Activated B cell treated with CpG ODN at 0.5 μM for 24 hours (primary cell): ENCODE measurements at regions not wholly inside any gene's neighbourhood (a gene's known extent, or its start where the extent isn't known, plus 50 kb on each side); places are given as distances from the start of the nearest gene placed in this dataset.

Source experiments
- ATAC-seq: fragments of 200-7000 bp; cut with Tn5 transposase; one replicate; pipeline ENCODE4 v1.10.0; 2021; ENCODE audit warnings: low read depth, mild to moderate bottlenecking, moderate library complexity
- CTCF ChIA-PET: fragments of 350-600 bp; sonication (Branson Sonifier 250); formaldehyde crosslinking; loops from one replicate; lab custom pipeline; 2021; ENCODE audit warnings: antibody characterized with exemption; lab: Charles Lee
- POLR2A ChIA-PET: fragments of 350-600 bp; sonication (Branson Sonifier 250); formaldehyde crosslinking; loops from one replicate; lab custom pipeline; 2021; ENCODE audit warnings: antibody characterized with exemption; lab: Charles Lee
- DNase-seq: peaks from one replicate; pipeline ENCODE4 v3.0.0; 2022
- H3K27ac Mint-ChIP-seq: one replicate; pipeline ENCODE4 v1.8.0; 2020; ENCODE audit warnings: mixed read lengths
- H3K27me3 Mint-ChIP-seq: one replicate; pipeline ENCODE4 v1.8.0; 2021; ENCODE audit warnings: mixed read lengths
- H3K36me3 Mint-ChIP-seq: one replicate; pipeline ENCODE4 v1.8.0; 2021; ENCODE audit warnings: low read depth, mixed read lengths
- H3K4me1 Mint-ChIP-seq: one replicate; pipeline ENCODE4 v1.8.0; 2021; ENCODE audit warnings: mixed read lengths
- H3K4me3 Mint-ChIP-seq: one replicate; pipeline ENCODE4 v1.8.0; 2020; ENCODE audit warnings: mild to moderate bottlenecking, mixed read lengths
- H3K9me3 Mint-ChIP-seq: one replicate; pipeline ENCODE4 v1.8.0; 2020; ENCODE audit warnings: mixed read lengths
- CTCF ChIP-seq: fragments of 200-600 bp; IDR thresholded peaks from one replicate; pipeline ENCODE4 v1.8.0; 2022; ENCODE audit warnings: antibody characterized with exemption, mild to moderate bottlenecking
- intact Hi-C: fragments of 100-400 bp; cut with micrococcal nuclease; formaldehyde crosslinking; loops from one replicate; pipeline ENCODE4 v1.15.1; 2024

DNA sequence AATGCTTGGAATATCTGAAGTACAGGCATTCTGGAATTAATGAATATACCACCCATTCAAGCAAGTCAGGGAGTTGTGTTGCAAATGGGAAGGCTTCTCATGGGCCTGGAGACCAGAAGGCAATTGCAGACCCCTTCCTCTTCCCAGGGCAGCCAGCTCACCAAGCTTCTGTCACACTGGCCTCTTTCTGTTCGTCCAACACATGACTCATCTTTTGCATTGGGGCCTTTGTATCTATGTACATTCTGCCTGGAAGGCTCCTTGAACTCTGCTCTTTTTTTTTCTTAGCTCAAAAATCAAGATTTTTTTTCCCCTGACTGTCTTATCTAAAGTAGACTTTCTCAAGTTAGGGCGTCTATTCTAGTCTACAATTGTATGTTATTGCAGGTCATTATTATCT is 132.9 kb upstream of the MYLIP start:
- POLR2A ChIA-PET, result no interaction called here
- no peak overlapping the region for H3K27ac Mint-ChIP-seq
- no peaks in the 10 kb centered on the region for H3K9me3 Mint-ChIP-seq
- CTCF ChIA-PET, result no interaction called here
- no peak overlapping the region for H3K4me3 Mint-ChIP-seq
- intact Hi-C loops, result no loop called here
- peaks cover 5% of the 10 kb centered on the region for H3K27me3 Mint-ChIP-seq
- ATAC-seq, result no peak
- H3K4me1 Mint-ChIP-seq, result peaks cover 2% of the 10 kb centered on the region
- no peak for TF ChIP-seq CTCF
- no peaks in the 10 kb centered on the region for H3K36me3 Mint-ChIP-seq
- no peak for DNase-seq

DNA sequence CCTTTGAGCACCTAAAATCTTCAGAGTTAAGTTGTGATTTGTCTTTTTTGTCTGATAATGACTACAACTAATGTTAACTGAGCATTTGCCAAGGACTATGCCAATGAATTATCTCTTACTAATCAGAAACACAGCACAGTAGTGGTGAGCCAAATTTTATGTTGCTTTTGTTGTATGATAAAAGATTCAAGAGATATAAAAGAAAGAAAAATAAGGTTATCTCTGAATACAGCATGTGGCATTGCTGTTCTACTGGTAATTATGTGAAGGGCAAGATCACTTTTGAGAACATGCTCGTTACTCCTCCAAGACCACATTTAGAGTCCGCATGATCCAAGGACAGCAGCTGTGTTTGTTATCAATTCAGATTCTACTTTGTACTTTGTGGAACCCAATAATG is 133.4 kb upstream of the MYLIP start:
- H3K4me1 Mint-ChIP-seq, result peaks cover 2% of the 10 kb centered on the region
- H3K36me3 Mint-ChIP-seq, result no peaks in the 10 kb centered on the region
- H3K27ac Mint-ChIP-seq, result no peak overlapping the region
- intact Hi-C loops, result no loop called here
- H3K27me3 Mint-ChIP-seq, result peaks cover 5% of the 10 kb centered on the region
- POLR2A ChIA-PET, result no interaction called here
- H3K9me3 Mint-ChIP-seq, result no peaks in the 10 kb centered on the region
- no peak for DNase-seq
- no peak for TF ChIP-seq CTCF
- CTCF ChIA-PET, result no interaction called here
- no peak for ATAC-seq
- H3K4me3 Mint-ChIP-seq, result no peak overlapping the region

DNA sequence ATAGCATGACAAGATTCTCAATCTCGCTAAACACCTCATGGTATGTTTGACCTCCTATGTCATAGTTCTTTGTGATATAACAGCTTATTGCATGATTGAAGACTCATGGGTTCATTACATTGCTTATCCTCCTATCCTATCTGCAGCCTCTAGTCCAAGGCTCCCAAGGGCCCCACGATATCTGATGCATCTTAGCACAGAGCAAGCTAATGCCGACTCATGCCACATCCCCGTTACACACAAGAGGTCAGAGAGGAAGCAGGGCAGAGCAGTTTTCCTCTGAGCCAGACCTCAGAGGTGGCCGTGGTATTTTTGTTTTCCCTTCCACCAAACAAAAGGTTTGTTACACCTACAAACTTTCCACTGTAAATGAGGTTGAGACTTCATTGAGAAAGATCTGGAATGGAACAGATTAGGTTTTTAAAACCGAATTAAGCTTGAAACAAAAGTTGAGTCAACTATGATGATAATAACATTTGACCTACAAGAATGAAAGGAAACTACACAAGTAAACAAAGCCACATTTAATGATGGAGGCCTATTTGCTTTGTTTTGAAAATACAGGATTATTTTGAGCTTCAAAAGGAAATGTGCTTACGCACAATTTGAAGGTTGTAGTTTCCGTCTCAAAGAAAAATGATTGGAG is 133.9 kb upstream of the MYLIP start:
- Mint-ChIP-seq H3K4me3 (no peak overlapping the region), H3K4me1 (peaks cover 2% of the 10 kb centered on the region), H3K9me3 (no peaks in the 10 kb centered on the region), H3K36me3 (no peaks in the 10 kb centered on the region), H3K27ac (no peak overlapping the region), H3K27me3 (peaks cover 5% of the 10 kb centered on the region)
- intact Hi-C loops, result no loop called here
- ChIA-PET POLR2A (no interaction called here), CTCF (no interaction called here)
- TF ChIP-seq CTCF, result no peak
- ATAC-seq (no peak), DNase-seq (no peak)

DNA sequence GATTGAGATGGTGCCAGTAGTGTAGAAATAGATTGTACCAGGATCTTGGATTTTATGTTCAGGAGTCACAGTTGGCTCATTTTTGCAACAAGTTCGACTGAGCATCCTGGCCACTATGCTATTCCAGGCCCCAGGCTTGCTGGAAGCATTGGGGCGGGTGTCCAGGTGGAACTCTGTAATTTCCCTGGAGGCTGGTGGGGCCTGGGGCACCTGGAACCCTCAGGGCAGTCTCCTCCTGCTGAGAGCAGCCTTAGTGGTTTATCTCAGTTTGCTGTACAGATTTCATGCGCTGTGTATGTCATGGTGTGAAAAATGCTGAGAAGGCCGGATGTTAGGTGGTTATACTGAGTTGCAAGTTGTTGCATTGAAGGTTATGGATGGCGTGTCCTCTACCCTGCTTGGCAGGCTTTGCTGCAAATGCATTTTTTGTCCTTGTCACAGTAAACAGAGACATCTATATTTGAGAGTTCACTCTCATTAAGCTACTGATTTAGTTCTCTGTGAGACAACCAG is 135.1 kb upstream of the MYLIP start:
- H3K36me3 Mint-ChIP-seq, result no peaks in the 10 kb centered on the region
- H3K4me1 Mint-ChIP-seq, result peaks cover 6% of the 10 kb centered on the region
- no peaks in the 10 kb centered on the region for H3K9me3 Mint-ChIP-seq
- ATAC-seq, result no peak
- H3K4me3 Mint-ChIP-seq, result no peak overlapping the region
- intact Hi-C loops, result no loop called here
- DNase-seq, result no peak
- H3K27ac Mint-ChIP-seq, result no peak overlapping the region
- ChIA-PET CTCF (no interaction called here), POLR2A (no interaction called here)
- TF ChIP-seq CTCF, result no peak
- peaks cover 5% of the 10 kb centered on the region for H3K27me3 Mint-ChIP-seq

GRCh38 chr6:15990179-15990578 is 138.7 kb upstream of the MYLIP start:
- POLR2A ChIA-PET, result no interaction called here
- no peaks in the 10 kb centered on the region for H3K36me3 Mint-ChIP-seq
- DNase-seq (no peak), ATAC-seq (no peak)
- peaks cover 6% of the 10 kb centered on the region for H3K4me1 Mint-ChIP-seq
- no peaks in the 10 kb centered on the region for H3K9me3 Mint-ChIP-seq
- no peaks in the 10 kb centered on the region for H3K27me3 Mint-ChIP-seq
- CTCF ChIA-PET, result no interaction called here
- no peak for TF ChIP-seq CTCF
- intact Hi-C loops, result no loop called here
- no peak overlapping the region for H3K27ac Mint-ChIP-seq
- no peak overlapping the region for H3K4me3 Mint-ChIP-seq
